ENCODE measurements at regions not wholly inside any gene's neighbourhood (a gene's known extent, or its start where the extent isn't known, plus 50 kb on each side); places are given as distances from the start of the nearest gene placed in this dataset.

GRCh38 chr2:3099145-3099859 lies 278.3 kb downstream of the EIPR1 start:
- TF ChIP-seq, protein P1, sequence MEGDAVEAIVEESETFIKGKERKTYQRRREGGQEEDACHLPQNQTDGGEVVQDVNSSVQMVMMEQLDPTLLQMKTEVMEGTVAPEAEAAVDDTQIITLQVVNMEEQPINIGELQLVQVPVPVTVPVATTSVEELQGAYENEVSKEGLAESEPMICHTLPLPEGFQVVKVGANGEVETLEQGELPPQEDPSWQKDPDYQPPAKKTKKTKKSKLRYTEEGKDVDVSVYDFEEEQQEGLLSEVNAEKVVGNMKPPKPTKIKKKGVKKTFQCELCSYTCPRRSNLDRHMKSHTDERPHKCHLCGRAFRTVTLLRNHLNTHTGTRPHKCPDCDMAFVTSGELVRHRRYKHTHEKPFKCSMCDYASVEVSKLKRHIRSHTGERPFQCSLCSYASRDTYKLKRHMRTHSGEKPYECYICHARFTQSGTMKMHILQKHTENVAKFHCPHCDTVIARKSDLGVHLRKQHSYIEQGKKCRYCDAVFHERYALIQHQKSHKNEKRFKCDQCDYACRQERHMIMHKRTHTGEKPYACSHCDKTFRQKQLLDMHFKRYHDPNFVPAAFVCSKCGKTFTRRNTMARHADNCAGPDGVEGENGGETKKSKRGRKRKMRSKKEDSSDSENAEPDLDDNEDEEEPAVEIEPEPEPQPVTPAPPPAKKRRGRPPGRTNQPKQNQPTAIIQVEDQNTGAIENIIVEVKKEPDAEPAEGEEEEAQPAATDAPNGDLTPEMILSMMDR (IDR thresholded peaks at IDR 0.05): no peak
- H3K27ac Mint-ChIP-seq: no peak overlapping the region
- peaks cover 11% of the 10 kb centered on the region for H3K4me1 Mint-ChIP-seq
- POLR2A ChIA-PET: no interaction called here
- no peaks in the 10 kb centered on the region for H3K9me3 Mint-ChIP-seq
- no peaks in the 10 kb centered on the region for H3K36me3 Mint-ChIP-seq (ENCODE audit: low read depth)
- H3K4me3 Mint-ChIP-seq: no peak overlapping the region
- CTCF ChIA-PET: no interaction called here
- intact Hi-C loops (cut with micrococcal nuclease): no loop called here
- ATAC-seq (ENCODE audit: low read depth): no peak
- DNase-seq: no peak
- peaks cover 17% of the 10 kb centered on the region for H3K27me3 Mint-ChIP-seq

DNA sequence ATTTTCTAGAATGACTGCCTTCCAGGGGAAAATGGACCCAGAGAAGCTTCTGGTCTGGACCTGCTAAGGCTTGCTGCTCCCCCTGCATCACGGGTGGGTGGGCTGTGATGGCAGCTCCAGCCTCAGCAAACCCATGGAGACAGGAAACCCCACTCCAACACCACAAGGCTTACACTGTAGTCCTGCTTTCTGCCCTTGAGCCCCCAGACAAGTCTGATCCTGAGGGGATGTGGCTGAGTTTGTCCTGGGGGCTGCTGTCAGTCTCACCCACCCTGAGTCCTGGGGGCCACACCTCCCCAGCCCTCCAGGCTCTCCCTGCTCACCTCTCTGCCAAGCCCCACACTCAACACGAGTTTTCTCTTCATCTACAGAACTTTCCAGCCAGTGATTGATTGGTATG lies 279.4 kb downstream of the EIPR1 start:
- H3K4me1 Mint-ChIP-seq: peaks cover 8% of the 10 kb centered on the region
- H3K27me3 Mint-ChIP-seq: peaks cover 17% of the 10 kb centered on the region
- intact Hi-C loops (cut with micrococcal nuclease): no loop called here
- no peaks in the 10 kb centered on the region for H3K9me3 Mint-ChIP-seq
- DNase-seq (no peak), ATAC-seq (ENCODE audit: low read depth) (no peak)
- no peaks in the 10 kb centered on the region for H3K36me3 Mint-ChIP-seq (ENCODE audit: low read depth)
- ChIA-PET CTCF (no interaction called here), POLR2A (no interaction called here)
- no peak overlapping the region for H3K27ac Mint-ChIP-seq
- H3K4me3 Mint-ChIP-seq: no peak overlapping the region
- TF ChIP-seq, protein P1 (IDR thresholded peaks at IDR 0.05): no peak

GRCh38 chr2:3097804-3098203 lies 279.8 kb downstream of the EIPR1 start:
- CTCF ChIA-PET: no interaction called here
- Mint-ChIP-seq H3K9me3 (no peaks in the 10 kb centered on the region), H3K4me3 (no peak overlapping the region), H3K4me1 (peaks cover 5% of the 10 kb centered on the region), H3K27ac (no peak overlapping the region), H3K36me3 (ENCODE audit: low read depth) (no peaks in the 10 kb centered on the region), H3K27me3 (peaks cover 17% of the 10 kb centered on the region)
- ATAC-seq (ENCODE audit: low read depth): no peak
- POLR2A ChIA-PET: no interaction called here
- intact Hi-C loops (cut with micrococcal nuclease): no loop called here
- TF ChIP-seq, protein P1 (IDR thresholded peaks at IDR 0.05): no peak
- no peak for DNase-seq

DNA sequence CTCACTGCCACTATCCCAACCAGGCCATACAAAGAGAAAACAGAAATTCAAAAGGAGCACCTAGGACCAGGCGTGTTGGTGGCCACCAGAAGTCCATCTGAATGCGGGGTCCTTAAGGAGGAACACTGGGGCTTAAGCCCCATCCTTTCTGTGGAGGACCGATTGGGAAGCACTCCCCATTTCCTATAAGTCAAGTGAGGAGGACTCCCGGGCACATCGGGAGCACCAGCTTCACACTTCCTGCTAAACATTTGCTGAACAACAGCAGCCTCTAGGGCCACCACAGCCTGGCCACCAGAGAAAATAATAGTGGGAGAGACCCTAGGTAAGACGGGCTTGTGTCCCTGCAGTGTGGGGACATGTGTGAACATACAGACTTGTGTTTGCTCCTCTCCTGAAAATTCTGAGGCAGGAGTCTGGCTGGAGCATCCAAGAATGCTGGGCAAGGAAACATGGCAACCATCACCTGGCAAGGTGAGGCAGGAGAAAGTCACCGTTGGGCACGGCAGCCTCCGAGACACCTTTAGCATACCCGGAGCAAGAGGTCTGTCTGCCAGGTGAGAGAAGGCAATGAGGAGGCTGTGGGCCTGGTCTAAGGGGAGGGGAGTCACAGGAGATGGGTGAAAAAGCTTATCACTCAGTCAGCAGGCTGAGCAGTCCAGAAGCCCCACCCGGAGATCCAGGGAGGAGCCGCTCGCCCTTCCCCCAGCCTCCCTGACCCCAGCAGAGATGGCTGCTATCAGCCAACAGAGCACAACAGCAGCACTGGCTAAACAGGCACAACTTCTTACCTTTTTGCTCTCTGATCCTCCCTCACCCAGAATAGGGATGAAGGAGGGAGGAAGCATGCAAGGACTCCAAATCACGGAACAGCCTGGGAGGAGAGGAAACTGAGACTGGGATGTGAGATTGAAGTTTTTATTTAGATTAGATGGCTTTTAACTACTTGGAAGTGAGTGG lies 282.3 kb downstream of the EIPR1 start:
- H3K27ac Mint-ChIP-seq: no peak overlapping the region
- ChIA-PET POLR2A (no interaction called here), CTCF (no interaction called here)
- H3K4me3 Mint-ChIP-seq: no peak overlapping the region
- ATAC-seq (ENCODE audit: low read depth): no peak
- TF ChIP-seq, protein P1 (IDR thresholded peaks at IDR 0.05): no peak
- no peaks in the 10 kb centered on the region for H3K36me3 Mint-ChIP-seq (ENCODE audit: low read depth)
- intact Hi-C loops (cut with micrococcal nuclease): no loop called here
- peaks cover 2% of the 10 kb centered on the region for H3K4me1 Mint-ChIP-seq
- no peak for DNase-seq
- H3K27me3 Mint-ChIP-seq: peaks cover 12% of the 10 kb centered on the region
- peaks cover 2% of the 10 kb centered on the region for H3K9me3 Mint-ChIP-seq

DNA sequence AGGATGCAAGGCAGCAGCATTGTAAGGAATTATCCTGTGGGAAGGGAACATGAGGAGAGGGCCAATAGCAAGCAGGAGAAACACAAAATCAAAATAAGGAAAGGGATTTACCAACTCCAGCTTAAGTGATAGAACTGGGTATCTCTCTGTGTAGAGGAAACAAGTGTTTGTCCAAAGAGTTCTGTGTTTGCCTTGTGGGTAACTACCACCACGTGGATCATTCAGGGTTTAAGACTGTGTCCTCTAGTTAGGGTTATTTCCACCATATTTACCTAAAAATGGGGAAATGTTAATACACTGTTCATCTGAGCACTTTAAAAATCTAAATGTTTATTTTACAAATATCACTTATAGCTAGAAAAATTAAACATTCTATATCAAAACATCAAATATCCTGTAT lies 283.3 kb downstream of the EIPR1 start:
- intact Hi-C loops (cut with micrococcal nuclease): no loop called here
- TF ChIP-seq, protein P1 (IDR thresholded peaks at IDR 0.05): no peak
- Mint-ChIP-seq H3K9me3 (peaks cover 5% of the 10 kb centered on the region), H3K4me1 (no peaks in the 10 kb centered on the region), H3K36me3 (ENCODE audit: low read depth) (no peaks in the 10 kb centered on the region), H3K4me3 (no peak overlapping the region), H3K27ac (no peak overlapping the region), H3K27me3 (peaks cover 9% of the 10 kb centered on the region)
- ChIA-PET CTCF (no interaction called here), POLR2A (no interaction called here)
- ATAC-seq (ENCODE audit: low read depth): no peak
- no peak for DNase-seq
